ENCODE measurements at regions not wholly inside any gene's neighbourhood (a gene's known extent, or its start where the extent isn't known, plus 50 kb on each side); places are given as distances from the start of the nearest gene placed in this dataset.

DNA sequence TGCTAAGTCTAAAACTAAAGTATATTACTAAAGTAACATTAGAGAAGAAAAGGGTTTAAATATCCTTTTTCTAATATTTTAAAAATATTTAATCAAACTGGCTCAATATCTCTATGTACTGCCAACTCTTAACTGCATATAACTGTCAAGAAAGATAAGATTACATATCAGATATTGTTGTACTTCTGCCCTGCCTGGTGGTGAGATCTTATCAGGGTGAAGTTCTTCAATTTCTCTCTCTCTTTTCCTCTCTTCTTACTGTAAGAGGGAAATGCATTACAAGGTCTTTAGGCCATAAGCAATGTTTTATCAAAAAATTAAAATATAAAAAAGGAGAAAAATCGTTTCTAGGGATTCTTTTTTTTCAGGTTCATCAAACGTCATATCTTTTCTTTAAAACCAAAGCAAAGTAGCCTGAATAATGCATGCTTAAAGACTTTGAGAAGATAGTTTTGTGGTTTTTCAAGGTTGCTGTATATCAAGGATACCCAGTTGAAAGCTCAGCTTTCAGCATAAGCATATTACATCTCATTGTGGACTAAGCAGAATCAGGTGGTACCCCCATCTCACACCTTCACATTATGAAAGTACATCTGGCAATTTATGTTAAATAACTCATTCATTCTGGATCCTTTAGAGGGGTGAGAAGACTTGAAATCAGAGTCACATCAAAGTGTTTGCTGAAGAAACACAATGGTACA, 1625.7 kb upstream of the SLC10A2 start:
- DNase-seq (ENCODE audit: low read depth): no peak
- H3K4me3 ChIP-seq (ENCODE audit: low read depth, low read length): no peak overlapping the region
- TF ChIP-seq, protein P1, sequence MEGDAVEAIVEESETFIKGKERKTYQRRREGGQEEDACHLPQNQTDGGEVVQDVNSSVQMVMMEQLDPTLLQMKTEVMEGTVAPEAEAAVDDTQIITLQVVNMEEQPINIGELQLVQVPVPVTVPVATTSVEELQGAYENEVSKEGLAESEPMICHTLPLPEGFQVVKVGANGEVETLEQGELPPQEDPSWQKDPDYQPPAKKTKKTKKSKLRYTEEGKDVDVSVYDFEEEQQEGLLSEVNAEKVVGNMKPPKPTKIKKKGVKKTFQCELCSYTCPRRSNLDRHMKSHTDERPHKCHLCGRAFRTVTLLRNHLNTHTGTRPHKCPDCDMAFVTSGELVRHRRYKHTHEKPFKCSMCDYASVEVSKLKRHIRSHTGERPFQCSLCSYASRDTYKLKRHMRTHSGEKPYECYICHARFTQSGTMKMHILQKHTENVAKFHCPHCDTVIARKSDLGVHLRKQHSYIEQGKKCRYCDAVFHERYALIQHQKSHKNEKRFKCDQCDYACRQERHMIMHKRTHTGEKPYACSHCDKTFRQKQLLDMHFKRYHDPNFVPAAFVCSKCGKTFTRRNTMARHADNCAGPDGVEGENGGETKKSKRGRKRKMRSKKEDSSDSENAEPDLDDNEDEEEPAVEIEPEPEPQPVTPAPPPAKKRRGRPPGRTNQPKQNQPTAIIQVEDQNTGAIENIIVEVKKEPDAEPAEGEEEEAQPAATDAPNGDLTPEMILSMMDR (IDR thresholded peaks at IDR 0.05; ENCODE audit: control insufficient read depth, extremely low read depth, insufficient read depth): no peak

DNA sequence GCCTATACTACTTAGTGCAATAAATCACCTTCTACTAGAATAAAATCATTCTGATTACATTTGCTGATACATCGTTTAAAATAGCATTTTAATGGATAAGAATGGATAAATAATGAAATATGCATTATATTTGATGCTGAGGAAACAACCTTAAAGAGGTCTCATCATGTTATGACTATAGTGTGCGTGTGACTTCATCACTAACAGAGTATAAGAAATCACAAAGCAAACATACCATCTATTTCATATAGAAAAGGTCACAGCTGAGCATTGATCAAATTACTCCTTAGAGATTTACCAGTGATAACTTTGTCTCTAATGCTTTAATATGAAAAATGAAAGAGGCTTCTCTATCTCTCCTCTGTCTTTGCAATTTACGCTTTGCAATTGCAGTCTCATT, 1620.3 kb upstream of the SLC10A2 start:
- TF ChIP-seq, protein P1 (IDR thresholded peaks at IDR 0.05; ENCODE audit: control insufficient read depth, extremely low read depth, insufficient read depth): no peak
- DNase-seq (ENCODE audit: low read depth): no peak
- no peak overlapping the region for H3K4me3 ChIP-seq (ENCODE audit: low read depth, low read length)

DNA sequence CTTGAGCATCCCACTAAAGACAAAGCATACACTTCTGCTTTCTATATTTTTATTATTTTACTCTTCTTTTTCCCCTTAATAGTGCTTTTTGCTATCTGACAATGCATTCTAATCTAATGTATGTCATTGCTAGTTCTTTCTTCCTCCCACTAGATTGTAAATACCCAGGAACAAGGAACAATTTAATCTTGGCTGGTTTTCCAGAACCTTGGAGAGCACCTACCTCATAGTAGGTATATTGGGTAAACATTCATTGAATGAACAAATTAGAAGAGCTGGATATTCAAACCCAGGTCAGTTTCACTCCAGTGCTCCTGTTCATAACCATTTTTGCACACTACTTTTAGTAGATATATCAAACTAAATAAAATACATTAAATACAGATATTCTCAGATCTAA, 1617.6 kb upstream of the SLC10A2 start:
- TF ChIP-seq, protein P1 (IDR thresholded peaks at IDR 0.05; ENCODE audit: control insufficient read depth, extremely low read depth, insufficient read depth): no peak
- no peak overlapping the region for H3K4me3 ChIP-seq (ENCODE audit: low read depth, low read length)
- peak; percentile 34 for DNase-seq (ENCODE audit: low read depth)

DNA sequence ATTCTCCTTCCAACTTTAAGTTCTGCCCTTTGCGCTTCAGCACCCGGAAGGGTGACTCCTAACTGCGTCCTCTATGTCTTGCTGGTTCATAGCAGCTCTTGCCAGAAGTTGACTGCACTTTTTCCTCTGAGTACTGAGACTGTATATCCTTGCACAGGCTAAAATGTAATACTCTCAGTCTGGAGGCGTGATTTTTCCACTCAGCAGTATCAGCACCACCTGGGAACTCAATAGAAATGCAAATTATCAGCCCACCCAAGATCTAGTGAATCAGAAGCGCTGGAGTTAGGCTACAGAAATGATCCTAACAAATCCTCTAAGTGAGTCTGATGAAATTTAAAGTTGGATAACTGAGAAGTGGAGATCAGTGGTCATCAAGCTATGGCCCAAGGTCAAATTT, 1611.9 kb upstream of the SLC10A2 start:
- no peak for DNase-seq (ENCODE audit: low read depth)
- TF ChIP-seq, protein P1 (IDR thresholded peaks at IDR 0.05; ENCODE audit: control insufficient read depth, extremely low read depth, insufficient read depth): no peak
- H3K4me3 ChIP-seq (ENCODE audit: low read depth, low read length): no peak overlapping the region

DNA sequence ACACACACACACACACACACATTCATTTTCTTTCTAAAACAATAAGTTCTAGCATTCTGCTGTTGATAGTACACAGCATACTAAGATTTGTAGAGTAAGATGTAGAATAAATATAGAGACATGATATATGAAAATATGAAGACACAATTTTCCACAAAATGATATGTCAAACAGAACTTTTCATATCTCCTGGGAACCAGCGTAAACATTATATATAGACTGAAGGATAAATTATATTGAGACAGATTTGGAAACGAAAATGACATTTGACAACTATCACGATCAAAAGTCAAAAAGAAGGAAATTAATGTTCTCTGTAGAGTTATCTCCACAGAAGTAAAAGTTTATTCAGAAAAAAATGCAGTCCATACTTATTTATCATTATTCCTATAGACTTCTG, 1605.7 kb upstream of the SLC10A2 start:
- H3K4me3 ChIP-seq (ENCODE audit: low read depth, low read length): no peak overlapping the region
- TF ChIP-seq, protein P1 (IDR thresholded peaks at IDR 0.05; ENCODE audit: control insufficient read depth, extremely low read depth, insufficient read depth): no peak
- DNase-seq (ENCODE audit: low read depth): no peak

DNA sequence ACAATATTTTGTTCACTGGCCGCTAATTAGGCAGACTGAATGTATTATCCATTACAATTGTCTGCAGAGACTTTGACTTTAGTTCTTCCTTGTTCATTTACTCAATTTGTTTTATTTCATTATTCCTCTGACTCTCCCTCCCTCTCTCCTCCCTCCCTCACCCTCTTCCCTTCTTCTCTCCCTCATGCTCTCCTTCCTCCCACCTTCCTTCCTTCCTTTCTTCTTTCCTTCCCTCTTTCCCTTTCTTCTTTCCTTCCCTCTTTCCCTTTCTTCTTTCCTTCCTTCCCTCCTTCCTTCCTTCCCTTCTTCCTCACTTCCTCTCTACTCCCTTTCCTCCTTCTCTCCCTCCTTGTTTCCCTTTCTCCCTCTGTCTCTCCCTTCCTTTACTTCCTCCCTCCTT, 1591.0 kb upstream of the SLC10A2 start:
- no peak overlapping the region for H3K4me3 ChIP-seq (ENCODE audit: low read depth, low read length)
- TF ChIP-seq, protein P1 (IDR thresholded peaks at IDR 0.05; ENCODE audit: control insufficient read depth, extremely low read depth, insufficient read depth): no peak

DNA sequence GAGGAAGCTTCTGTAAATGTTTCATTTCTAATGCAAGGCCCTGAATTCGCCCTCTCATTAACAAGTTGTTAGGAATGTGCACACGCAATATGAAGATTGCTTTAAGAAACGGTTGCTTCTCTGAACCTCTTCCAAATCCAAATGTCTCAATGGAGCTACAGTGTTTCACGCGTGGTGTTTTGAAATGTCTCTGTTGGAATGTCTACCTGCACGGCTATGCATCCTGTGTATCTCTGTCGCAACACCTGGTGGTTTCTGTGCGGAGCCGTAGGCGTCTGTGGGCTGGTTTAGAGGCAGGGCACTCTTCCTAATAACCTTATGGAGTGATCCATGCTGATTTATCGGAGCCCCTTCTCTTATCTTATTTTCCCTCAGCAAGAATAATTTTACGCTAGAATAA, 1584.2 kb upstream of the SLC10A2 start:
- H3K4me3 ChIP-seq (ENCODE audit: low read depth, low read length): no peak overlapping the region
- TF ChIP-seq, protein P1 (IDR thresholded peaks at IDR 0.05; ENCODE audit: control insufficient read depth, extremely low read depth, insufficient read depth): no peak
- DNase-seq (ENCODE audit: low read depth): no peak

More for the DNA sequence above, 1591.0 kb upstream of the SLC10A2 start:
- DNase-seq (ENCODE audit: low read depth): no peak

Measured in LNCaP clone FGC (cell line).